ENCODE measurements at regions not wholly inside any gene's neighbourhood (a gene's known extent, or its start where the extent isn't known, plus 50 kb on each side); places are given as distances from the start of the nearest gene placed in this dataset.

GRCh38 chr16:75806487-75806886, 80.2 kb upstream of the CPHXL start:
- DNase-seq (ENCODE audit: low spot score) (no peak), ATAC-seq (no peak), FAIRE-seq (no peak)
- ChIA-PET CTCF (ENCODE audit: low intra/inter-chr PET ratio, low total read pairs) (no interaction called here), POLR2A (no interaction called here)
- no peak overlapping the region for H3K4me3 ChIP-seq (replicated peaks in 1 of 3; ENCODE audit: insufficient read depth in 1 of 3, low read depth in 2 of 3, low read length in 3 of 3)
- in situ Hi-C loops (cut with HindIII; ENCODE audit: extremely low pct_ligation_motif_present, low pct_unique_long_range_greater_than_20kb) (no loop called here), intact Hi-C loops (cut with micrococcal nuclease; ENCODE audit: unreplicated experiment) (no loop called here)
- TF ChIP-seq ZFP36 (IDR thresholded peaks at IDR 0.05; ENCODE audit: borderline replicate concordance, low read depth, low read length, partially characterized antibody) (no peak), TFDP2 (CRISPR knock-in tag; IDR thresholded peaks at IDR 0.05) (no peak), ZNF136 (CRISPR knock-in tag; IDR thresholded peaks at IDR 0.05; ENCODE audit: low read depth) (no peak), GATA4 (IDR thresholded peaks at IDR 0.05; ENCODE audit: borderline replicate concordance, low read depth) (no peak), BRCA1 (CRISPR knock-in tag; IDR thresholded peaks at IDR 0.05) (no peak), ZNF646 (CRISPR knock-in tag; IDR thresholded peaks at IDR 0.05) (no peak)
- no peak overlapping the region for H3K27ac ChIP-seq (ENCODE audit: extremely low read length, insufficient read depth, low read length)
- no peaks in the 10 kb centered on the region for H4K20me1 ChIP-seq (ENCODE audit: insufficient read depth, low read length)
- no peak overlapping the region for H3K9ac ChIP-seq (ENCODE audit: insufficient read depth, low read depth, low read length)
- no peak overlapping the region for H3K4me2 ChIP-seq (ENCODE audit: low read depth, low read length)
- no TSS peak for BruUV-seq (replicated peaks)
- peaks cover 2 to 10% of the 10 kb centered on the region in 2 experiments; a peak in 3 of 5 replicates for H3K27me3 ChIP-seq (ENCODE audit: control insufficient read depth in 1 of 2, insufficient read depth in 2 of 2, low read length in 2 of 2)
- no peaks in the 10 kb centered on the region for H3K4me1 ChIP-seq (ENCODE audit: insufficient read depth, low read length)
- H3K79me2 ChIP-seq (ENCODE audit: insufficient read depth, low read length), result no peaks in the 10 kb centered on the region
- no peak overlapping the region for H2AFZ ChIP-seq (ENCODE audit: low read length)
- no peaks in the 10 kb centered on the region for H3K9me3 ChIP-seq (ENCODE audit: low read length)
- no peaks in the 10 kb centered on the region for H3K36me3 ChIP-seq (replicated peaks in 1 of 2; ENCODE audit: control insufficient read depth in 1 of 2, insufficient read depth in 2 of 2, low read length in 2 of 2)
- 4% methylated on average over 9 of the region's 9 CpGs for WGBS (ENCODE audit: low lambda C conversion rate)

All from HepG2 (cell line).